DND-41 (cell line): ENCODE measurements at regions not wholly inside any gene's neighbourhood (a gene's known extent, or its start where the extent isn't known, plus 50 kb on each side); places are given as distances from the start of the nearest gene placed in this dataset.

Experiments used
- EZH2 ChIP-seq: IDR thresholded peaks from 3 replicates; pipeline ENCODE4 v1.6.1; 2012; ENCODE audit warnings: borderline replicate concordance, low read depth, mild to moderate bottlenecking, moderate library complexity, low read length, inconsistent platforms; ENCODE audit not compliant: severe bottlenecking
- TF ChIP-seq, protein P1 (sequence below): IDR thresholded peaks from 2 replicates; pipeline ENCODE4 v1.5.1; 2012; ENCODE audit warnings: borderline replicate concordance, low read length, moderate library complexity, mild to moderate bottlenecking; ENCODE audit not compliant: poor library complexity, severe bottlenecking; ENCODE audit errors: extremely low read depth

DNA sequence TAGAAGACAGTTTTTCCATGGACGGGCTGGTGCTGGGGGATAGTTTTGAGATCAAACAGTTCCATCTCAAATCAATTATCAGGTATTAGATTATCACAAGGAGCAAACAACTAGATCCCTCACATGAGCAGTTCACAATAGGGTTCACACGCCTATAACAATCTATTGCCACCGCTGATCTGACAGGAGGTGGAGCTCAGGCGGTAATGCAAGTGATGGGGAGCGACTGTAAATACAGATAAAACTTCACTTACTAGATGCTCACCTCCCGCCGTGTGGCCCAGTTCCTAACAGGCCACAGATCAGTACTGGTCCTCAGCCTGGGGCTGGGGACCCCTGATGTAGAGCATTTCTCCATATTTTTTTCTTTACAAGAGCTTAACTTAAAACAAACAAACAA is 203.6 kb downstream of the CDH7 start:
- TF ChIP-seq, protein P1, sequence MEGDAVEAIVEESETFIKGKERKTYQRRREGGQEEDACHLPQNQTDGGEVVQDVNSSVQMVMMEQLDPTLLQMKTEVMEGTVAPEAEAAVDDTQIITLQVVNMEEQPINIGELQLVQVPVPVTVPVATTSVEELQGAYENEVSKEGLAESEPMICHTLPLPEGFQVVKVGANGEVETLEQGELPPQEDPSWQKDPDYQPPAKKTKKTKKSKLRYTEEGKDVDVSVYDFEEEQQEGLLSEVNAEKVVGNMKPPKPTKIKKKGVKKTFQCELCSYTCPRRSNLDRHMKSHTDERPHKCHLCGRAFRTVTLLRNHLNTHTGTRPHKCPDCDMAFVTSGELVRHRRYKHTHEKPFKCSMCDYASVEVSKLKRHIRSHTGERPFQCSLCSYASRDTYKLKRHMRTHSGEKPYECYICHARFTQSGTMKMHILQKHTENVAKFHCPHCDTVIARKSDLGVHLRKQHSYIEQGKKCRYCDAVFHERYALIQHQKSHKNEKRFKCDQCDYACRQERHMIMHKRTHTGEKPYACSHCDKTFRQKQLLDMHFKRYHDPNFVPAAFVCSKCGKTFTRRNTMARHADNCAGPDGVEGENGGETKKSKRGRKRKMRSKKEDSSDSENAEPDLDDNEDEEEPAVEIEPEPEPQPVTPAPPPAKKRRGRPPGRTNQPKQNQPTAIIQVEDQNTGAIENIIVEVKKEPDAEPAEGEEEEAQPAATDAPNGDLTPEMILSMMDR = no peak
- no peak for TF ChIP-seq EZH2
